Thyroid gland (tissue), 4 donors: ENCODE measurements at regions not wholly inside any gene's neighbourhood (a gene's known extent, or its start where the extent isn't known, plus 50 kb on each side); places are given as distances from the start of the nearest gene placed in this dataset.

Source experiments
- CTCF ChIP-seq, 6 experiments: fragments of 200-600 bp in 3 of 6; fragments of 450-650 bp in 3 of 6; sonication (generic) in 3 of 6; IDR thresholded peaks; one replicate each; pipeline ENCODE4 v1.5.1; 2016 to 2019; ENCODE audit warnings: antibody characterized with exemption in 6 of 6, mild to moderate bottlenecking in 2 of 6, inconsistent platforms in 1 of 6, moderate library complexity in 1 of 6
- POLR2A ChIP-seq, 2 donors: fragments of 450-650 bp; IDR thresholded peaks; one replicate each; pipeline ENCODE4 v1.6.1; 2017; ENCODE audit warnings: antibody characterized with exemption in 2 of 2, mild to moderate bottlenecking in 2 of 2, moderate library complexity in 1 of 2

GRCh38 chr5:15248731-15249130 lies 251.2 kb upstream of the FBXL7 start:
- TF ChIP-seq CTCF (IDR thresholded peaks at IDR 0.05) = no peak
- no peak for TF ChIP-seq POLR2A (IDR thresholded peaks at IDR 0.05)
